Chondrocyte (in vitro differentiated cells): ENCODE measurements at regions not wholly inside any gene's neighbourhood (a gene's known extent, or its start where the extent isn't known, plus 50 kb on each side); places are given as distances from the start of the nearest gene placed in this dataset.
A peak's percentile ranks its signal among the peaks of the same experiment; 100 is the strongest.

Experiments
- DNase-seq: peaks from one replicate; pipeline ENCODE4 v3.0.0; 2021; ENCODE audit warnings: mixed read lengths, low spot score
- H3K27ac Mint-ChIP-seq: one replicate; pipeline ENCODE4 v1.8.0; 2021; ENCODE audit warnings: mild to moderate bottlenecking, moderate library complexity, mixed read lengths; ENCODE audit not compliant: unreplicated experiment
- H3K27me3 Mint-ChIP-seq: 2 replicates; pipeline ENCODE4 v1.8.0; 2021; ENCODE audit warnings: low read depth, mixed read lengths
- H3K36me3 Mint-ChIP-seq: 2 replicates; pipeline ENCODE4 v1.8.0; 2021; ENCODE audit warnings: low read depth, mixed read lengths
- H3K4me1 Mint-ChIP-seq: 2 replicates; pipeline ENCODE4 v1.8.0; 2021; ENCODE audit warnings: low read depth, mild to moderate bottlenecking, mixed read lengths
- H3K4me3 Mint-ChIP-seq: one replicate; pipeline ENCODE4 v1.8.0; 2021; ENCODE audit warnings: mild to moderate bottlenecking, moderate library complexity, mixed read lengths; ENCODE audit not compliant: unreplicated experiment
- H3K9me3 Mint-ChIP-seq: 2 replicates; pipeline ENCODE4 v1.8.0; 2021; ENCODE audit warnings: low read depth, mixed read lengths
- CTCF ChIP-seq: fragments of 200-600 bp; sonication (generic); IDR thresholded peaks from 2 replicates; pipeline ENCODE4 v1.5.0; 2021; ENCODE audit warnings: antibody characterized with exemption, mild to moderate bottlenecking, moderate library complexity

- Mint-ChIP-seq H3K27ac (no peak overlapping the region), H3K9me3 (peaks cover 13% of the 10 kb centered on the region), H3K27me3 (peaks cover 12% of the 10 kb centered on the region), H3K4me1 (no peaks in the 10 kb centered on the region), H3K4me3 (no peak overlapping the region), H3K36me3 (no peaks in the 10 kb centered on the region)
- no peak for TF ChIP-seq CTCF
- DNase-seq, result no peak
These were observed 115.0 kb upstream of the CCDC85A start for GRCh38 chr2:56068746-56069145.

GRCh38 chr2:56077359-56077915 lies 106.4 kb upstream of the CCDC85A start:
- DNase-seq, result no peak
- peaks cover 15% of the 10 kb centered on the region for H3K27me3 Mint-ChIP-seq
- no peaks in the 10 kb centered on the region for H3K36me3 Mint-ChIP-seq
- H3K27ac Mint-ChIP-seq, result no peak overlapping the region
- peaks cover 10% of the 10 kb centered on the region for H3K9me3 Mint-ChIP-seq
- peak; percentile 64 for TF ChIP-seq CTCF
- H3K4me1 Mint-ChIP-seq, result no peaks in the 10 kb centered on the region
- H3K4me3 Mint-ChIP-seq, result no peak overlapping the region

GRCh38 chr2:56082665-56083064 lies 101.1 kb upstream of the CCDC85A start:
- no peak overlapping the region for H3K4me3 Mint-ChIP-seq
- no peak for DNase-seq
- H3K27me3 Mint-ChIP-seq, result peaks cover 7% of the 10 kb centered on the region
- peaks cover 10% of the 10 kb centered on the region for H3K9me3 Mint-ChIP-seq
- H3K36me3 Mint-ChIP-seq, result no peaks in the 10 kb centered on the region
- H3K4me1 Mint-ChIP-seq, result no peaks in the 10 kb centered on the region
- H3K27ac Mint-ChIP-seq, result no peak overlapping the region
- no peak for TF ChIP-seq CTCF

GRCh38 chr2:56084111-56084901 lies 99.5 kb upstream of the CCDC85A start:
- DNase-seq, result no peak
- Mint-ChIP-seq H3K27ac (no peak overlapping the region), H3K4me1 (no peaks in the 10 kb centered on the region), H3K4me3 (no peak overlapping the region), H3K36me3 (no peaks in the 10 kb centered on the region), H3K27me3 (peaks cover 4% of the 10 kb centered on the region), H3K9me3 (peaks cover 10% of the 10 kb centered on the region)
- no peak for TF ChIP-seq CTCF

- TF ChIP-seq CTCF, result no peak
- Mint-ChIP-seq H3K9me3 (peaks cover 3% of the 10 kb centered on the region), H3K4me3 (no peak overlapping the region), H3K27ac (no peak overlapping the region), H3K27me3 (peaks cover 3% of the 10 kb centered on the region), H3K4me1 (no peaks in the 10 kb centered on the region), H3K36me3 (no peaks in the 10 kb centered on the region)
- no peak for DNase-seq
These were observed 97.5 kb upstream of the CCDC85A start for GRCh38 chr2:56086336-56086735.
